A549 (cell line): ENCODE measurements at regions not wholly inside any gene's neighbourhood (a gene's known extent, or its start where the extent isn't known, plus 50 kb on each side); places are given as distances from the start of the nearest gene placed in this dataset.

Source experiments
- ATAC-seq, 2 experiments: fragments of 200-7000 bp in 1 of 2; fragments of >200 bp in 1 of 2; cut with Nextera tagmentation in 1 of 2; cut with Tn5 transposase in 1 of 2; 3 replicates each; pipeline versions ENCODE4 v1.8.0 to v1.9.1; 2018 to 2020; ENCODE audit warnings: mild to moderate bottlenecking in 1 of 2, moderate library complexity in 1 of 2
- CTCF ChIA-PET: fragments of 300-600 bp; sonication (Branson Sonifier 250); formaldehyde crosslinking; extraction: SDS; loops from one replicate; lab custom pipeline; 2021; ENCODE audit warnings: antibody characterized with exemption, inconsistent platforms; lab: Yijun Ruan, JAX
- POLR2A ChIA-PET: fragments of 350-600 bp; formaldehyde crosslinking; extraction: SDS; loops from one replicate; lab custom pipeline; 2021; ENCODE audit warnings: antibody characterized with exemption, inconsistent platforms; lab: Yijun Ruan, JAX
- DNase-seq, 2 experiments: peaks; one replicate each; pipeline versions ENCODE4 v3.0.0 to v3.0.0-alpha.2; 2011 to 2016; ENCODE audit warnings: low read depth in 1 of 2, low spot score in 1 of 2
- FAIRE-seq: peaks from 2 replicates; lab custom pipeline; 2011; peaks lifted over from hg19 to GRCh38; lab: Jason Lieb, UNC
- H3K27ac ChIP-seq, 2 experiments: fragments of >200 bp; sonication (Bioruptor Twin); formaldehyde crosslinking; 3 replicates each; pipeline ENCODE4 v1.5.1; 2016 to 2017
- H3K4me1 ChIP-seq: fragments of >200 bp; sonication (Bioruptor Twin); formaldehyde crosslinking; 3 replicates; pipeline ENCODE4 v1.6.1; 2016
- H3K4me2 ChIP-seq: fragments of >200 bp; sonication (Bioruptor Twin); formaldehyde crosslinking; 3 replicates; pipeline ENCODE4 v1.6.1; 2016
- H3K4me3 ChIP-seq: fragments of >200 bp; sonication (Bioruptor Twin); formaldehyde crosslinking; 3 replicates; pipeline ENCODE4 v1.5.1; 2016
- H3K9me3 ChIP-seq: fragments of >200 bp; sonication (Bioruptor Twin); formaldehyde crosslinking; 3 replicates; pipeline ENCODE4 v1.6.1; 2016
- BCL3 ChIP-seq: fragments of >200 bp; sonication (Bioruptor Twin); formaldehyde crosslinking; IDR thresholded peaks from 3 replicates; pipeline ENCODE4 v1.6.1; 2016
- CBX2 ChIP-seq: fragments of 200-600 bp; sonication (generic); IDR thresholded peaks from 2 replicates; pipeline ENCODE4 v1.6.1; 2016; ENCODE audit warnings: low read depth, mild to moderate bottlenecking, borderline replicate concordance
- CEBPB ChIP-seq, 2 experiments: fragments of >200 bp in 1 of 2; sonication (Bioruptor Twin) in 1 of 2; formaldehyde crosslinking in 1 of 2; IDR thresholded peaks; 2 replicates each; pipeline ENCODE4 v1.6.1; 2012 to 2016
- CHD2 ChIP-seq: fragments of 150-350 bp; IDR thresholded peaks from 2 replicates; pipeline ENCODE4 v1.6.1; 2014; ENCODE audit warnings: low read length; ENCODE audit not compliant: partially characterized antibody
- CTCF ChIP-seq: fragments of >200 bp; sonication (Bioruptor Twin); formaldehyde crosslinking; IDR thresholded peaks from 3 replicates; pipeline ENCODE4 v1.5.1; 2016
- ESRRA ChIP-seq: fragments of 150-350 bp; IDR thresholded peaks from 2 replicates; pipeline ENCODE4 v1.6.1; 2014; ENCODE audit warnings: mild to moderate bottlenecking, low read length, borderline replicate concordance
- FOSL2 ChIP-seq, 2 experiments: fragments of 450-650 bp in 1 of 2; fragments of >200 bp in 1 of 2; sonication (Bioruptor Twin) in 1 of 2; formaldehyde crosslinking; IDR thresholded peaks; 2 replicates each; pipeline versions ENCODE4 v1.5.0 to v1.6.1; 2016 to 2020; ENCODE audit warnings: mild to moderate bottlenecking in 1 of 2, moderate library complexity in 1 of 2
- FOXS1 ChIP-seq: fragments of 250-450 bp; sonication (Bioruptor Pico); IDR thresholded peaks from 2 replicates; pipeline ENCODE4 v1.5.0; 2020; ENCODE audit warnings: mild to moderate bottlenecking, moderate library complexity
- GATA3 ChIP-seq: IDR thresholded peaks from 2 replicates; pipeline ENCODE4 v1.6.1; 2012; ENCODE audit warnings: borderline replicate concordance
- HES2 ChIP-seq: fragments of >200 bp; sonication (Bioruptor Twin); formaldehyde crosslinking; IDR thresholded peaks from 2 replicates; pipeline ENCODE4 v1.6.1; 2016
- HMGXB4 ChIP-seq: fragments of 250-450 bp; sonication (Bioruptor Pico); IDR thresholded peaks from 2 replicates; pipeline ENCODE4 v1.5.0; 2021; ENCODE audit warnings: mild to moderate bottlenecking, moderate library complexity, borderline replicate concordance
- HOXB13 ChIP-seq: fragments of 250-450 bp; sonication (Bioruptor Pico); IDR thresholded peaks from 2 replicates; pipeline ENCODE4 v1.5.0; 2020; ENCODE audit warnings: low read depth, mild to moderate bottlenecking, moderate library complexity
- KDM5A ChIP-seq: fragments of 200-600 bp; sonication (generic); IDR thresholded peaks from 2 replicates; pipeline ENCODE4 v1.6.1; 2016; ENCODE audit warnings: antibody characterized with exemption, mild to moderate bottlenecking
- MAFK ChIP-seq: fragments of 450-650 bp; IDR thresholded peaks from 2 replicates; pipeline ENCODE4 v1.6.1; 2014; ENCODE audit not compliant: partially characterized antibody
- MAZ ChIP-seq: fragments of 150-350 bp; IDR thresholded peaks from 2 replicates; pipeline ENCODE4 v1.6.1; 2014; ENCODE audit warnings: antibody characterized with exemption, low read depth, low read length, borderline replicate concordance
- PBX3 ChIP-seq: IDR thresholded peaks from 2 replicates; pipeline ENCODE4 v1.6.1; 2012
- PHF8 ChIP-seq: fragments of 200-600 bp; sonication (generic); IDR thresholded peaks from 2 replicates; pipeline ENCODE4 v1.6.1; 2016; ENCODE audit warnings: low read depth, mild to moderate bottlenecking, antibody characterized with exemption, moderate library complexity, borderline replicate concordance
- RCOR1 ChIP-seq: fragments of 150-350 bp; IDR thresholded peaks from 2 replicates; pipeline ENCODE4 v1.6.1; 2014; ENCODE audit warnings: antibody characterized with exemption, low read length, low read depth
- RFX5 ChIP-seq: fragments of 450-650 bp; IDR thresholded peaks from 2 replicates; pipeline ENCODE4 v1.7.1; 2014; ENCODE audit warnings: antibody characterized with exemption, mild to moderate bottlenecking, moderate library complexity
- RNF2 ChIP-seq: fragments of 200-600 bp; sonication (generic); IDR thresholded peaks from 2 replicates; pipeline ENCODE4 v1.6.1; 2016; ENCODE audit warnings: low read depth, mild to moderate bottlenecking, antibody characterized with exemption, moderate library complexity, borderline replicate concordance
- SMC3 ChIP-seq: fragments of >200 bp; sonication (Bioruptor Twin); formaldehyde crosslinking; IDR thresholded peaks from 3 replicates; pipeline ENCODE4 v1.6.1; 2018; ENCODE audit warnings: inconsistent platforms
- SREBF2 ChIP-seq: fragments of 450-650 bp; IDR thresholded peaks from 2 replicates; pipeline ENCODE4 v1.6.1; 2014; ENCODE audit warnings: mild to moderate bottlenecking, moderate library complexity
- TFCP2L1 ChIP-seq: fragments of 250-450 bp; sonication (Bioruptor Pico); IDR thresholded peaks from 2 replicates; pipeline ENCODE4 v1.5.0; 2021; ENCODE audit warnings: mild to moderate bottlenecking
- WGBS: methylation state at CpG from one replicate; pipeline ENCODE4 v1.1.6; 2017; ENCODE audit errors: missing lambda C conversion rate; 5-methylcytosine and 5-hydroxymethylcytosine counted together

GRCh38 chr10:47224546-47225218 lies 75.3 kb upstream of the GDF10 start:
- CTCF ChIA-PET, result interaction anchor here (0.9 to 1.3 kb wide), 2 partner anchors 17 to 35 kb away, joined by 3 read pairs; no protein-coding TSS in a partner anchor
- TF ChIP-seq MAFK (no peak), GATA3 (no peak), ESRRA (no peak), FOXS1 (CRISPR knock-in tag) (no peak), FOSL2 (IDR thresholded peaks at IDR 0.05) (no peak), FOSL2 (CRISPR knock-in tag; IDR thresholded peaks at IDR 0.05) (no peak), HES2 (no peak), RNF2 (no peak), CEBPB (IDR thresholded peaks at IDR 0.05) (no peak)
- no peak overlapping the region for H3K4me3 ChIP-seq
- H3K27ac ChIP-seq, result no peak overlapping the region
- DNase-seq, result no peak
- H3K4me2 ChIP-seq, result no peak overlapping the region
- POLR2A ChIA-PET, result no interaction called here
- WGBS, result 27% methylated on average over 2 of the region's 2 CpGs
- H3K4me1 ChIP-seq, result no peaks in the 10 kb centered on the region
- no peak for ATAC-seq
- FAIRE-seq, result no peak
- H3K9me3 ChIP-seq, result no peaks in the 10 kb centered on the region; the same call in 2 of the 3 replicates

- H3K9me3 ChIP-seq, result no peaks in the 10 kb centered on the region; the same call in 2 of the 3 replicates
- H3K27ac ChIP-seq, result no peak overlapping the region
- no peak for ATAC-seq
- CTCF ChIA-PET, result interaction anchor here (0.9 to 1.3 kb wide), 2 partner anchors 16 to 34 kb away, joined by 3 read pairs; no protein-coding TSS in a partner anchor
- H3K4me1 ChIP-seq, result no peaks in the 10 kb centered on the region
- TF ChIP-seq ESRRA, result no peak
- no peak for TF ChIP-seq SREBF2
- TF ChIP-seq CEBPB (IDR thresholded peaks at IDR 0.05), result no peak
- no peak for TF ChIP-seq HOXB13 (CRISPR knock-in tag)
- FAIRE-seq, result no peak
- POLR2A ChIA-PET, result no interaction called here
- no peak overlapping the region for H3K4me3 ChIP-seq
- H3K4me2 ChIP-seq, result no peak overlapping the region
- WGBS, result 39% methylated on average over 8 of the region's 8 CpGs
- no peak for DNase-seq
These were observed 74.6 kb upstream of the GDF10 start for GRCh38 chr10:47225219-47225927.

GRCh38 chr10:47225928-47226645 lies 73.9 kb upstream of the GDF10 start:
- no peak for ATAC-seq
- POLR2A ChIA-PET, result no interaction called here
- Histone ChIP-seq H3K4me3 (no peak overlapping the region), H3K9me3 (no peaks in the 10 kb centered on the region; the same call in 2 of the 3 replicates), H3K27ac (no peak overlapping the region), H3K4me1 (no peaks in the 10 kb centered on the region), H3K4me2 (no peak overlapping the region)
- CTCF ChIA-PET, result interaction anchor here (0.8 kb wide), 1 partner anchor 86 kb away, joined by 3 read pairs; no protein-coding TSS in a partner anchor
- WGBS, result 49% methylated on average over 8 of the region's 8 CpGs
- no peak for DNase-seq
- no peak for TF ChIP-seq HMGXB4 (CRISPR knock-in tag)
- no peak for TF ChIP-seq MAFK
- no peak for TF ChIP-seq RCOR1
- TF ChIP-seq CEBPB (IDR thresholded peaks at IDR 0.05), result no peak
- no peak for TF ChIP-seq KDM5A
- TF ChIP-seq CHD2, result no peak
- TF ChIP-seq MAZ, result no peak
- no peak for TF ChIP-seq PBX3
- TF ChIP-seq BCL3, result no peak
- no peak for TF ChIP-seq CTCF
- no peak for TF ChIP-seq TFCP2L1 (CRISPR knock-in tag)
- no peak for TF ChIP-seq CBX2
- no peak for TF ChIP-seq SREBF2
- no peak for TF ChIP-seq PHF8
- no peak for TF ChIP-seq SMC3
- no peak for TF ChIP-seq RFX5
- FAIRE-seq, result no peak
